CD4-positive, alpha-beta T cell (primary cell): ENCODE measurements at regions not wholly inside any gene's neighbourhood (a gene's known extent, or its start where the extent isn't known, plus 50 kb on each side); places are given as distances from the start of the nearest gene placed in this dataset.

Experiments
- ATAC-seq: fragments of 200-7000 bp; cut with Tn5 transposase; one replicate; pipeline ENCODE4 v1.10.0; 2022; ENCODE audit warnings: mild to moderate bottlenecking; ENCODE audit not compliant: poor library complexity
- CTCF ChIA-PET: fragments of 350-600 bp; sonication (Branson Sonifier 250); formaldehyde crosslinking; loops from one replicate; lab custom pipeline; 2021; ENCODE audit warnings: antibody characterized with exemption, inconsistent platforms; lab: Charles Lee
- POLR2A ChIA-PET: fragments of 350-600 bp; sonication (Branson Sonifier 250); formaldehyde crosslinking; loops from one replicate; lab custom pipeline; 2021; ENCODE audit warnings: antibody characterized with exemption, inconsistent platforms; lab: Charles Lee
- DNase-seq, 14 experiments: peaks; one replicate each; pipeline ENCODE4 v3.0.0-alpha.2; 2013 to 2020; ENCODE audit warnings: mixed read lengths in 2 of 14
- H3K27ac ChIP-seq, 2 donors: one replicate each; pipeline versions ENCODE4 v1.5.1 to v1.7.0; 2013; ENCODE audit warnings: low read length in 2 of 2, low read depth in 1 of 2, mild to moderate bottlenecking in 1 of 2
- H3K27me3 ChIP-seq, 2 experiments: 1 replicate in 1 of 2; 2 replicates in 1 of 2; pipeline versions ENCODE4 v1.6.1 to v1.7.0; 2013; ENCODE audit warnings: low read length in 2 of 2, control low read depth in 1 of 2, mild to moderate bottlenecking in 1 of 2, moderate library complexity in 1 of 2; ENCODE audit not compliant: insufficient read depth in 2 of 2, control insufficient read depth in 1 of 2
- H3K36me3 ChIP-seq: one replicate; pipeline ENCODE4 v1.6.1; 2013; ENCODE audit warnings: low read length, control low read depth; ENCODE audit not compliant: insufficient read depth
- H3K4me1 ChIP-seq: one replicate; pipeline ENCODE4 v1.6.1; 2013; ENCODE audit warnings: low read length, control low read depth; ENCODE audit not compliant: insufficient read depth
- H3K4me3 ChIP-seq: one replicate; pipeline ENCODE4 v1.5.1; 2013; ENCODE audit warnings: mild to moderate bottlenecking, low read length, moderate library complexity
- H3K9me3 ChIP-seq, 2 experiments: 1 replicate in 1 of 2; 2 replicates in 1 of 2; pipeline versions ENCODE4 v1.6.1 to v1.7.0; 2013; ENCODE audit warnings: low read length in 2 of 2, mild to moderate bottlenecking in 2 of 2, control low read depth in 1 of 2, moderate library complexity in 1 of 2; ENCODE audit not compliant: control insufficient read depth in 1 of 2, insufficient read depth in 1 of 2
- H3K27ac Mint-ChIP-seq: one replicate; pipeline ENCODE4 v1.8.0; 2020; ENCODE audit warnings: mixed read lengths
- H3K27me3 Mint-ChIP-seq: one replicate; pipeline ENCODE4 v1.8.0; 2021; ENCODE audit warnings: mixed read lengths
- H3K36me3 Mint-ChIP-seq: one replicate; pipeline ENCODE4 v1.8.0; 2021; ENCODE audit warnings: low read depth, mixed read lengths
- H3K4me1 Mint-ChIP-seq: one replicate; pipeline ENCODE4 v1.8.0; 2021; ENCODE audit warnings: low read depth, mixed read lengths
- H3K4me3 Mint-ChIP-seq: one replicate; pipeline ENCODE4 v1.8.0; 2020; ENCODE audit warnings: mild to moderate bottlenecking, mixed read lengths
- H3K9me3 Mint-ChIP-seq: one replicate; pipeline ENCODE4 v1.8.0; 2020; ENCODE audit warnings: mixed read lengths
- intact Hi-C, 2 experiments: fragments of 100-400 bp; cut with DNase I in 1 of 2; cut with micrococcal nuclease in 1 of 2; formaldehyde crosslinking; loops; one replicate each; pipeline versions ENCODE4 v1.15.1 to v1.9.0; 2023 to 2025; cut with DNase I, micrococcal nuclease
- TF ChIP-seq, protein P1 (sequence below): fragments of 200-600 bp; IDR thresholded peaks from one replicate; pipeline ENCODE4 v1.8.0; 2022; ENCODE audit warnings: antibody characterized with exemption, mild to moderate bottlenecking

DNA sequence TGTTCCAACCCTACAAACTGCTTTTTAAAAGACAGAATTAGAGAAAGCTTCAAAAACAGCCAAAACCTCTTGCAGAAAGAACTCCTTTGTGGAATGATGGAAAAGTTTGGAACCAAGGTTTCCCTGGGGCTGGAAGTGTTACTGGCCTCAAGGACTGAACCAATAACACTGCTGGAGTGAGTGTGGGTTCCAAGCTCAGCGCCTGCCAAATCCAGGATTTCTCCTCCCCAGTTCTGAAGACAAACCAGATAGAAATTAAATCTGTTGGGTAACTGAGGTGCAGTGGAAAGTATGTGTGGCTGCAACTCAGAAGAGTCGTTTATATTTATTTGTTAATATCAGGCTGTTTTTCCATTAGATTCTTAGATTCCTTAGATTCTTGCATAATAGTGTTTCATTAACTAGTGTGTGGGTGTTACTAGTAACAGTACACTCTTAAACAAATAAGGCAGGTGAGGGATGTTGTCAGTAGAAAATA, 66.5 kb upstream of the FNDC3B start:
- Mint-ChIP-seq H3K9me3 (no peaks in the 10 kb centered on the region), H3K27ac (no peak overlapping the region), H3K4me1 (no peaks in the 10 kb centered on the region), H3K4me3 (no peak overlapping the region), H3K27me3 (no peaks in the 10 kb centered on the region), H3K36me3 (no peaks in the 10 kb centered on the region)
- no peaks in the 10 kb centered on the region for H3K36me3 ChIP-seq
- no peaks in the 10 kb centered on the region for H3K4me1 ChIP-seq
- H3K27me3 ChIP-seq: no peaks in the 10 kb centered on the region
- ATAC-seq: no peak
- no peaks in the 10 kb centered on the region for H3K9me3 ChIP-seq
- TF ChIP-seq, protein P1, sequence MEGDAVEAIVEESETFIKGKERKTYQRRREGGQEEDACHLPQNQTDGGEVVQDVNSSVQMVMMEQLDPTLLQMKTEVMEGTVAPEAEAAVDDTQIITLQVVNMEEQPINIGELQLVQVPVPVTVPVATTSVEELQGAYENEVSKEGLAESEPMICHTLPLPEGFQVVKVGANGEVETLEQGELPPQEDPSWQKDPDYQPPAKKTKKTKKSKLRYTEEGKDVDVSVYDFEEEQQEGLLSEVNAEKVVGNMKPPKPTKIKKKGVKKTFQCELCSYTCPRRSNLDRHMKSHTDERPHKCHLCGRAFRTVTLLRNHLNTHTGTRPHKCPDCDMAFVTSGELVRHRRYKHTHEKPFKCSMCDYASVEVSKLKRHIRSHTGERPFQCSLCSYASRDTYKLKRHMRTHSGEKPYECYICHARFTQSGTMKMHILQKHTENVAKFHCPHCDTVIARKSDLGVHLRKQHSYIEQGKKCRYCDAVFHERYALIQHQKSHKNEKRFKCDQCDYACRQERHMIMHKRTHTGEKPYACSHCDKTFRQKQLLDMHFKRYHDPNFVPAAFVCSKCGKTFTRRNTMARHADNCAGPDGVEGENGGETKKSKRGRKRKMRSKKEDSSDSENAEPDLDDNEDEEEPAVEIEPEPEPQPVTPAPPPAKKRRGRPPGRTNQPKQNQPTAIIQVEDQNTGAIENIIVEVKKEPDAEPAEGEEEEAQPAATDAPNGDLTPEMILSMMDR: no peak
- ChIA-PET POLR2A (no interaction called here), CTCF (no interaction called here)
- H3K27ac ChIP-seq: no peak overlapping the region
- no peak for DNase-seq
- intact Hi-C loops: no loop called here
- no peak overlapping the region for H3K4me3 ChIP-seq

DNA sequence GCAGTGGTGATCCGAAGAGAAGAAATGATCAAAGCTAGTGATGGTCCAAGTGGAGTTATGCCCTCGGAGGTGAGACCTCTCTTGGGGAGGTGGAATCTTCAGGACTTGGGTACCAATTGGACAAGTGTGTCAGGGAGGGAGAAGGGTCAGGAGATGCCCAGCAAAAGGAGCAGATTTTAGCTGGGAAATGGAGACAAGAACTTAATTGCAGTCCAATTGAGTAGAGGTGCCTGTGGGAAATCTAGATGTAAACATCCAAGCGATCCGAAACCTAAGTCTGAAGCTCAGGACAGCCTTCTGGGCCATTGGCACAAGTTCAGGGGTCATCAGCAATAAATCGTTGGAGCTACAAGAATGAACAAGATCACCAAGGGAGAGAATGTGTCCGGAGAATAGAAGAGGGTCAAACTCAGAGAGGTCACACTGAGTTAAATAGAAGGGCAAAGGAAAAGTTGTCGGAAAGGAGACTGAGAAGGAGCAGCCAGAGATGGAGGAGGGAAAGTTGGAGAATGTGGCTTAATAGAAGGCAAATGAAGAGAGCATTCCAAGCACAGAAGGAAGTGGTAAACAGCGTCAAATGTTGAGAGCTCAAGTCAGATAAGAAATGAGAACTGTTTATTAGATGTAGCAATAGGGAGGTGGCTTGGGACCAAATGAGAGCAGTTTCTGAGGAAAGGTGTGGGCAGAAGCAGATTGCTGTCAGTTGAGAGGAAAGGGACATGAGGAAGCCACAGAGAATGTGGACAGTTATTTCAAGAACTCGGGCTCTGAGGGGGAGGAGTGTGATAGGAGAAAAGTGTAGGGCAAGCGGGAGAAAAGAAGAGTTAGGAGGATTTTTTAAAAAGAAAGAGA, 64.2 kb upstream of the FNDC3B start:
- ATAC-seq (no peak), DNase-seq (no peak)
- Histone ChIP-seq H3K4me3 (no peak overlapping the region), H3K36me3 (no peaks in the 10 kb centered on the region), H3K27me3 (no peaks in the 10 kb centered on the region), H3K4me1 (no peaks in the 10 kb centered on the region), H3K27ac (no peak overlapping the region), H3K9me3 (no peaks in the 10 kb centered on the region)
- Mint-ChIP-seq H3K4me1 (no peaks in the 10 kb centered on the region), H3K4me3 (no peak overlapping the region), H3K9me3 (no peaks in the 10 kb centered on the region), H3K36me3 (no peaks in the 10 kb centered on the region), H3K27ac (no peak overlapping the region), H3K27me3 (no peaks in the 10 kb centered on the region)
- ChIA-PET POLR2A (interaction anchor here (0.8 kb wide), 1 partner anchor 1795 kb away, joined by 3 read pairs; no protein-coding TSS in a partner anchor), CTCF (no interaction called here)
- TF ChIP-seq, protein P1: no peak
- intact Hi-C loops: no loop called here

DNA sequence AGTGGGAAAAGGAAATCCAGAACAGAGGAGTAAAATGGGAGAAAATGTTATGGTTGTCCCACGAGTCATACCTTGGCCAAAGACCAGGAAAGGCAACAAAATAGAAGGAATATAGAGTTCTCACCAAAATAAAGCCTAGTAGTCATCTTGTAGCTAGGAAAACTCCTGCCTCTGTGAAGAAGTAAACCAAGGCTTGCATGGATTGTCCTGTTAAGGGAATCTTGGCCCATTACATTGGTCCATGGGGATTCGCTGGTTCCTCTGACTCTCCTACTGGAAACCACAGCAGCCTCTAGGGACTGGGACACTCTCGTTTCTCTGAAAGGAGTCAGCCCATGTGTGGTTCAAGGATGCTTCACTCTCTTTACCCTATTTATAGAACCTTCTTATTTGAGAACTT, 62.9 kb upstream of the FNDC3B start:
- no peaks in the 10 kb centered on the region for H3K9me3 ChIP-seq
- H3K27ac ChIP-seq: no peak overlapping the region
- H3K27me3 ChIP-seq: no peaks in the 10 kb centered on the region
- H3K27ac Mint-ChIP-seq: no peak overlapping the region
- H3K4me1 Mint-ChIP-seq: peaks cover 5% of the 10 kb centered on the region
- DNase-seq: no peak
- intact Hi-C loops: no loop called here
- no peak overlapping the region for H3K4me3 ChIP-seq
- H3K36me3 Mint-ChIP-seq: no peaks in the 10 kb centered on the region
- ChIA-PET CTCF (no interaction called here), POLR2A (no interaction called here)
- TF ChIP-seq, protein P1: no peak
- no peaks in the 10 kb centered on the region for H3K9me3 Mint-ChIP-seq
- ATAC-seq: no peak
- H3K36me3 ChIP-seq: no peaks in the 10 kb centered on the region
- H3K27me3 Mint-ChIP-seq: no peaks in the 10 kb centered on the region
- H3K4me3 Mint-ChIP-seq: no peak overlapping the region
- H3K4me1 ChIP-seq: no peaks in the 10 kb centered on the region
